ENCODE measurements at regions not wholly inside any gene's neighbourhood (a gene's known extent, or its start where the extent isn't known, plus 50 kb on each side); places are given as distances from the start of the nearest gene placed in this dataset.

DNA sequence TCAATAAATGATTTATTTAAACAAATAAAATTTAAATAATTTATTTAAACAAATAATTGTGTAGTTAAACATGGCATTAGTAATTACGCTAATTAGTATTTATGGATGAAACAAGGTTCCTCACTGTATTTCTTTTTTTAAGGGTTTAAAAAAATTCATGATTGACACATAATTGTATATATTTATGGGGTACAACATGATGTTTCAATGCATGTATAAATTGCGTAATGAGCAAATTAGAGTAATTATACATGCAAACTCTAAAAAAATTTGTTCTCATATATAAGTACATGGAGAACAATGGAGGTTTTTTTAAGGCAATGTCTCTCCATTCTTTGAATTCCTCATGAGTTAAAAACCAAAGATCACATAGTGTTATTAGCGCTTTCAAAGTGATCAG, 115.7 kb upstream of the KLF3 start:
- Histone ChIP-seq H3K27me3 (no peaks in the 10 kb centered on the region), H3K27ac (no peak overlapping the region), H3K9me3 (no peaks in the 10 kb centered on the region), H3K4me1 (no peaks in the 10 kb centered on the region), H3K4me3 (no peak overlapping the region), H3K36me3 (no peaks in the 10 kb centered on the region)
- intact Hi-C loops (cut with DNase I): no loop called here
- TF ChIP-seq POLR2A (IDR thresholded peaks at IDR 0.05): no peak
- TF ChIP-seq, protein P1, sequence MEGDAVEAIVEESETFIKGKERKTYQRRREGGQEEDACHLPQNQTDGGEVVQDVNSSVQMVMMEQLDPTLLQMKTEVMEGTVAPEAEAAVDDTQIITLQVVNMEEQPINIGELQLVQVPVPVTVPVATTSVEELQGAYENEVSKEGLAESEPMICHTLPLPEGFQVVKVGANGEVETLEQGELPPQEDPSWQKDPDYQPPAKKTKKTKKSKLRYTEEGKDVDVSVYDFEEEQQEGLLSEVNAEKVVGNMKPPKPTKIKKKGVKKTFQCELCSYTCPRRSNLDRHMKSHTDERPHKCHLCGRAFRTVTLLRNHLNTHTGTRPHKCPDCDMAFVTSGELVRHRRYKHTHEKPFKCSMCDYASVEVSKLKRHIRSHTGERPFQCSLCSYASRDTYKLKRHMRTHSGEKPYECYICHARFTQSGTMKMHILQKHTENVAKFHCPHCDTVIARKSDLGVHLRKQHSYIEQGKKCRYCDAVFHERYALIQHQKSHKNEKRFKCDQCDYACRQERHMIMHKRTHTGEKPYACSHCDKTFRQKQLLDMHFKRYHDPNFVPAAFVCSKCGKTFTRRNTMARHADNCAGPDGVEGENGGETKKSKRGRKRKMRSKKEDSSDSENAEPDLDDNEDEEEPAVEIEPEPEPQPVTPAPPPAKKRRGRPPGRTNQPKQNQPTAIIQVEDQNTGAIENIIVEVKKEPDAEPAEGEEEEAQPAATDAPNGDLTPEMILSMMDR (IDR thresholded peaks at IDR 0.05): no peak
- DNase-seq: no peak
- 95 to 96% methylated on average over 3 of the region's 3 CpGs for WGBS, 2 donors

DNA sequence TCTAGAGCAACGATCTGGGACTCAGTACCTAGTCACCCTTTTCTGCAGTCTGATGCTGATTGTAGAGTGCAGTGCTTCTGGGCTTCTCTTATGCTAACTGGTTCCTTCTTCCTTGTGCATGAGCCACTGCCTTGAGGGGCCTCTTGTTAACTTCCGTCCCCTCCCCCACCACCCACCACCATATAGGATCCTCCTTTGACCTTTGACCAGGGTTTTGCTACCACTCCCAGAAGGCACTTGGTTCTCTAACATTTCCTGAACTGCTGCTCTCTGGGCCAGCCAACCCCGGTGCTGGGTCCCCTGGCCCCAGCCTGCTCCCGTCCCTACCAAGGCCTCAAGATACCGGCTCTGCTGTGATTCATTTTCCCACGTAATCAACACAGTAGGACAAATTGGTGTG, 104.6 kb upstream of the KLF3 start:
- no peaks in the 10 kb centered on the region for H3K36me3 ChIP-seq

DNA sequence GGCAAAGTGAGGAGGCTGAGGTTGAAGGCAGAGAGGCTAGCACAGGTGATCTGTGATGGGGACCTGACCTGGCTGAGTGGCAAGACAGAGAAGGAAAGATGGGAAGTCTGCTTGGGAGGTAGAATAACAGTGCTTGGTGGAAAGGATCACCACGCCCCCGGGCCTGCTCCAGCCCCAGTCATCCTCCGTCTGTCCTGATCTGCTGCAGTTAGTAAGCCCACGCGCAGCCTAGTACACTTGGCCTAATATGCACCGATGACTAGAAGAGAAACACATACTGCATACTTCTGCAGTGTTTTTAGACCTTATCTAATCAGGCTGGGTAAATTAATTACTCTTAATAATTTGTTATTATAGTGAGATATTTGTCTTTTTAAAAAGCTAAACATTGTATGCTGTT, 103.7 kb upstream of the KLF3 start:
- DNase-seq: no peak
- Histone ChIP-seq H3K4me1 (peaks cover 13 to 35% (median 29%) of the 10 kb centered on the region in 3 donors), H3K27me3 (no peaks in the 10 kb centered on the region), H3K4me3 (no peak overlapping the region), H3K27ac (no peak overlapping the region), H3K36me3 (no peaks in the 10 kb centered on the region), H3K9me3 (peaks cover 0 to 6% (median 0%) of the 10 kb centered on the region in 3 donors)
- intact Hi-C loops (cut with DNase I): no loop called here
- no peak for TF ChIP-seq POLR2A (IDR thresholded peaks at IDR 0.05)
- TF ChIP-seq, protein P1 (IDR thresholded peaks at IDR 0.05): no peak
- WGBS, 2 donors: 84 to 91% methylated on average over 6 of the region's 6 CpGs

More for the DNA sequence above, 104.6 kb upstream of the KLF3 start:
- H3K9me3 ChIP-seq: peaks cover 0 to 9% (median 0%) of the 10 kb centered on the region in 3 donors
- TF ChIP-seq POLR2A (IDR thresholded peaks at IDR 0.05): no peak
- TF ChIP-seq, protein P1 (IDR thresholded peaks at IDR 0.05): no peak
- DNase-seq: no peak
- intact Hi-C loops (cut with DNase I): no loop called here
- WGBS, 2 donors: 71 to 95% methylated on average over 3 to 6 of the region's 6 CpGs
- H3K4me1 ChIP-seq: peaks cover 7 to 25% (median 21%) of the 10 kb centered on the region in 3 donors
- H3K27ac ChIP-seq: no peak overlapping the region
- H3K27me3 ChIP-seq: no peaks in the 10 kb centered on the region
- H3K4me3 ChIP-seq: no peak overlapping the region

DNA sequence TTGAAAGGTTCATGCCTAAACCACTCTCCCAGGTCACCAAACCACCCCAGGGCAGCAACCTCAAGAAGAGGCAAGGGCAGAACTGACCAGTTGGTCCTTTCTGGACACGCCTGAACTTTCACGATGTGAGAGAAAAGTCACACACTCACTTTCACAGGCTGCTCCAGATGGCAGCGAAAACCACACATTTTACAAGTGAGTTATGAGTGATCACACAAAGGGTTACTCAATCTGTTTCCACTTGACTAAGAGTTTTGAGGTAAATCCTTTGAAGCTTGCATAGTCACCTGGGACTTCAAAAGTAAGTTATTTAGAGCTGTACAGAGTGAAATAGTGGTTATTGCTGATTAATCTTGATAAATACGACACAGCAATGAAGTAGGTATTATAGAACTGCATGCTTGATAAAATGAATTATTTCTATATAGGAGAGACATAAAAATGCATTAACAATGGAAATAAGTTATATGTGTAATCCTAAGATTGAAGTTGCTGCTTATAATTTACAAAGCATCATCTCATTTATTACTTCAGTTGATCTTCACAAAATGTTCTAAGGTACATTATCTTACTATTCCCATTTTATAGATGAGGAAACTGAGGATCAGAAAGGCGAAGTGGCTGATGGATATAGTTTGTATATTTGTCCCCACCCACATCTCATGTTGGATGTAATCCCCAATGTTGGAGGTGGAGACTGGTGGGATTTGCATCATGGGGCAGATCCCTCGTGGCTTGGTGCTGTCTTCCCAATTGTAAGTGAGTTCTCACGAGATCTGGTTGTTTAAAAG, 103.0 kb upstream of the KLF3 start:
- 59 to 61% methylated on average over 7 of the region's 7 CpGs for WGBS, 2 donors
- no peak for DNase-seq
- TF ChIP-seq, protein P1 (IDR thresholded peaks at IDR 0.05): no peak
- no peak for TF ChIP-seq POLR2A (IDR thresholded peaks at IDR 0.05)
- H3K36me3 ChIP-seq: no peaks in the 10 kb centered on the region
- intact Hi-C loops (cut with DNase I): no loop called here
- peaks cover 16 to 41% (median 35%) of the 10 kb centered on the region in 3 donors for H3K4me1 ChIP-seq
- no peaks in the 10 kb centered on the region for H3K27me3 ChIP-seq
- no peaks in the 10 kb centered on the region for H3K9me3 ChIP-seq
- no peak overlapping the region for H3K4me3 ChIP-seq
- no peak overlapping the region for H3K27ac ChIP-seq

DNA sequence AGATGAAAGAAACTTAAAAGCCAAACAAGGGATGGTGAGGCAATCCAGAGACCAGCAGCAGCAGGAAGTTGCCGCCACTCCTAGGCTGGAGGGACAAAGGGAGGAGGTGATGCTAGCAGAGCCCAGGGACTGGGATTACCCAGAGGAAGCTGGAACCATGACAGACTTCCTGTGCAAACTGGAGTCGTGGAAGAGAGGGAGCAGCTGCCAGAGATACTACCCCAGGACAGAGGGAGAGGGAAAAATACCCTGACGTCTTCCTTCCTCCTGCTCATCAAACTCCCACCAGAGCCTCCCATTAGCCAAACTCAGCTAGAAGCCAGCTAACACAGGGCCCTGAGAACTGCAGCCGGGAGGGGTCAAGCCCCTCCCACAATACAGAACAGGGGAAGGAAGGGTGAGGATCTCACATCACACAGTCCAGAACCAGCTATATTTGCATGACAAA, 101.2 kb upstream of the KLF3 start:
- no peaks in the 10 kb centered on the region for H3K27me3 ChIP-seq
- no peak for DNase-seq
- H3K9me3 ChIP-seq: no peaks in the 10 kb centered on the region
- peaks cover 16 to 50% (median 36%) of the 10 kb centered on the region in 3 donors for H3K4me1 ChIP-seq
- peak overlapping the region; percentile 27 to 46 (median 38) for H3K27ac ChIP-seq
- TF ChIP-seq POLR2A (IDR thresholded peaks at IDR 0.05): no peak
- TF ChIP-seq, protein P1 (IDR thresholded peaks at IDR 0.05): no peak
- H3K36me3 ChIP-seq: no peaks in the 10 kb centered on the region
- 8 to 14% methylated on average over 4 of the region's 4 CpGs for WGBS, 2 donors
- H3K4me3 ChIP-seq: no peak overlapping the region
- intact Hi-C loops (cut with DNase I): no loop called here
